ENCODE measurements at regions not wholly inside any gene's neighbourhood (a gene's known extent, or its start where the extent isn't known, plus 50 kb on each side); places are given as distances from the start of the nearest gene placed in this dataset.

GRCh38 chr1:228939881-228940392, 204.7 kb downstream of the RHOU start:
- TF ChIP-seq EZH2phosphoT487 (IDR thresholded peaks at IDR 0.05; ENCODE audit: low read depth, severe bottlenecking, unreplicated experiment) = no peak
- no peak for TF ChIP-seq CTCF (IDR thresholded peaks at IDR 0.05; ENCODE audit: poor library complexity)

Measured in hepatocyte (in vitro differentiated cells).